ENCODE measurements at regions not wholly inside any gene's neighbourhood (a gene's known extent, or its start where the extent isn't known, plus 50 kb on each side); places are given as distances from the start of the nearest gene placed in this dataset.

DNA sequence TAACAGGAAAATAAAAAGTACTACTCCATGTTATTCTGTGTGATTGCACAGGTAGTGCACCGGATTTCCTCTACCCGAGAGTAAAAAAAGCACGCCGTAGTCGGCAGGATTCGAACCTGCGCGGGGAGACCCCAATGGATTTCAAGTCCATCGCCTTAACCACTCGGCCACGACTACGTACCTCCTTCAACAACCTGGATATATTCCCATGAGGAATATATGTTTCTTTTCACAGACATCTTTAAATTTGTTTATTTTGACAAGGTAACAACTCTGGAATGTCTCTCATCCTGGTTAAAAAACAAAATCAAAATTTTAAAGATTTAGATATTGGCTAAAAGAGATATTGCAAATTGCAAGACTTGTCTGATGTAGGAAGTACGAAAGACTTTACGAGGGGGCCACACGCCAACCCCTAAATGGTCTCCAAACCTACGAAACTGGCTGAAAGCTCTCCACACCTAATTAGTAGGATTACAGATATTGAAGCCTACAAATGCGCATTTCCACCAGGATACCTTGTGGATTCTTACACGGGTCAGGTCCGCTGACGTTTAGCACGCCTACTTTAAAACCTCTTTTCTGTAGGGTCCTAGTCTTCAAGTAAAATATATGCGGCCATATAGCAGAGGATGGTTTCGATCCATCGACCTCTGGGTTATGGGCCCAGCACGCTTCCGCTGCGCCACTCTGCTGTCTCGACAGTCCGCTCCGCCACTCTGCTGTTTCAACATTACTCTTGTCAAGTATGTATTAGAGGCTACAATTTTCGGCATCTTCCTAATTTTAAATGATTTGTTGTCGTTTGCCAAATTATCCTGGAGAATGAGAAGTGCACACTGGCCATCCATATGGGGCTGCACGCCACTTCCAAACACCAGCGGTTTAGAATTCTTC lies 52.2 kb upstream of the BTN3A2 start:
- DNase-seq (peak; percentile 86), ATAC-seq (peak; percentile 83)

All from stimulated activated naive CD8-positive, alpha-beta T cell treated with anti-CD3 and anti-CD28 coated beads, Interleukin-15, Interleukin-2, amounts not matched to agents 100 U/mL and 50 U/mL, for 24 hours (primary cell).